PFSK-1 (cell line): ENCODE measurements at regions not wholly inside any gene's neighbourhood (a gene's known extent, or its start where the extent isn't known, plus 50 kb on each side); places are given as distances from the start of the nearest gene placed in this dataset.

ENCODE experiments used
- POLR2AphosphoS5 ChIP-seq: IDR thresholded peaks from 2 replicates; pipeline ENCODE4 v1.6.1; 2012; ENCODE audit warnings: low read depth, mild to moderate bottlenecking, control low read depth, low read length, moderate library complexity
- REST ChIP-seq, 2 experiments: IDR thresholded peaks; 2 replicates each; pipeline versions ENCODE4 v1.6.1 to v1.8.0; 2011 to 2012; ENCODE audit warnings: low read depth in 2 of 2, low read length in 2 of 2, control low read depth in 1 of 2, inconsistent platforms in 1 of 2, mild to moderate bottlenecking in 1 of 2, moderate library complexity in 1 of 2; ENCODE audit not compliant: insufficient read depth in 1 of 2
- TAF1 ChIP-seq: IDR thresholded peaks from 2 replicates; pipeline ENCODE4 v1.6.1; 2012; ENCODE audit warnings: low read length, control low read depth, borderline replicate concordance; ENCODE audit not compliant: insufficient read depth

GRCh38 chr7:17206349-17206905 lies 92.0 kb upstream of the AHR start:
- TF ChIP-seq POLR2AphosphoS5: no peak
- TF ChIP-seq REST (IDR thresholded peaks at IDR 0.05; ENCODE audit: insufficient read depth in 1 of 2, low read depth in 2 of 2, low read length in 2 of 2): no peak
- TF ChIP-seq TAF1: no peak
